HEK293 (cell line): ENCODE measurements at regions not wholly inside any gene's neighbourhood (a gene's known extent, or its start where the extent isn't known, plus 50 kb on each side); places are given as distances from the start of the nearest gene placed in this dataset.

ENCODE experiments used
- HOXC10 ChIP-seq: sonication (generic); formaldehyde crosslinking; IDR thresholded peaks from 2 replicates; pipeline ENCODE4 v1.8.1; 2023; ENCODE audit warnings: mild to moderate bottlenecking, missing genetic modification reagents
- SETDB1 ChIP-seq: IDR thresholded peaks from one replicate; pipeline ENCODE4 v1.6.1; 2017; ENCODE audit warnings: mild to moderate bottlenecking, low read length, moderate library complexity, mixed read lengths; ENCODE audit not compliant: insufficient read length
- TCF7L2 ChIP-seq: IDR thresholded peaks from 2 replicates; pipeline ENCODE4 v1.6.1; 2011; ENCODE audit warnings: low read depth, mild to moderate bottlenecking, inconsistent platforms, low read length, moderate library complexity, borderline replicate concordance
- ZBTB1 ChIP-seq: fragments of 450-650 bp; formaldehyde crosslinking; IDR thresholded peaks from 2 replicates; pipeline ENCODE4 v1.5.1; 2016; ENCODE audit warnings: missing biosample characterization, missing genetic modification characterization
- ZBTB21 ChIP-seq: fragments of 450-650 bp; formaldehyde crosslinking; IDR thresholded peaks from 2 replicates; pipeline ENCODE4 v1.5.1; 2017; ENCODE audit warnings: missing biosample characterization, missing genetic modification characterization
- ZBTB7A ChIP-seq: fragments of 450-650 bp; formaldehyde crosslinking; IDR thresholded peaks from 2 replicates; pipeline ENCODE4 v1.5.1; 2016; ENCODE audit warnings: low read depth, missing biosample characterization, missing genetic modification characterization
- ZBTB8A ChIP-seq: fragments of 450-650 bp; formaldehyde crosslinking; IDR thresholded peaks from 2 replicates; pipeline ENCODE4 v1.5.1; 2016; ENCODE audit warnings: missing biosample characterization, missing genetic modification characterization
- ZNF292 ChIP-seq: fragments of 450-650 bp; formaldehyde crosslinking; IDR thresholded peaks from 2 replicates; pipeline ENCODE4 v1.5.1; 2016; ENCODE audit warnings: low read depth, missing biosample characterization, missing genetic modification characterization, borderline replicate concordance
- ZNF654 ChIP-seq: fragments of 450-650 bp; formaldehyde crosslinking; IDR thresholded peaks from 2 replicates; pipeline ENCODE4 v1.5.1; 2016; ENCODE audit warnings: low read depth, missing biosample characterization, missing genetic modification characterization
- TF ChIP-seq, protein P1 (sequence below): fragments of 450-650 bp; formaldehyde crosslinking; IDR thresholded peaks from 2 replicates; pipeline ENCODE4 v1.5.1; 2016; ENCODE audit warnings: missing biosample characterization, missing genetic modification characterization
- TF ChIP-seq, protein P2 (sequence below): fragments of 450-650 bp; formaldehyde crosslinking; IDR thresholded peaks from 2 replicates; pipeline ENCODE4 v1.5.1; 2016; ENCODE audit warnings: missing biosample characterization, missing genetic modification characterization

DNA sequence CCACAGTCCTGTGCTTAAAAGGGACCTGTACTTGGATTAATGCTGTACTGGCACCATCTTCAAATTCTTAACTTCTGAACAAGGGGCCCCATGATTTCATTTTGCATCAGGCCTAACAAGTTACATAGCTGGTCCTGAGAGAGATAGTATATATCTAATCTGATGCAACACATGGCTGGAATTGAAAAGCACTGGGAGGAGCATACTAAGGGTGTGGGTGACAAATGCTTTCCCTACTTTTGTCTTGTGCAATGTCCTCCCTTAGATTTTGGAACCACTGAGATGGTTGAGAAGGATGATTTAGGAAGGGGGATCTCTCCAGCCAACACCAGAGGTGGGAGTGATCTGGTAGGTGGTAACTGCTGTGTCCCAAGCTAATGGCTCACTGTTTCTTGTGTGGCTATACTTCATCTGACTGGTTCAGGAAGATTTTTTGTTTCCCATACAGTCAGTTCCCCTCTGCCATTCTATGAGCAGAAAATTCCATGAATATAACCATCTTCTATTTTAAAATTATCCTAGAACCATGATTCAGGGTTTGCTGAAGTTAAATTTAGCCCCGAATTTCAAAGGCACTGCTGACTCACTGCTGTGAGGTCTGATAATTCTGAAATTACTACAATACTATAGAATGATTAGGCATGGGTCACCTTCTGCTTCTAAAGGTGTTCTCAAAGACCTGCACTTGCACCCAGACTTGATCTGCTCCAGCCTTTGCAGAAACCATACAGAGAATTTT is 108.3 kb upstream of the NCKAP5 start:
- TF ChIP-seq ZBTB1 (no peak), TCF7L2 (no peak), ZNF292 (no peak), ZNF654 (no peak), ZBTB8A (no peak), HOXC10 (CRISPR knock-in tag) (no peak), SETDB1 (no peak), ZBTB21 (tag by site-specific recombination) (no peak), ZBTB7A (tag by site-specific recombination) (no peak)
- TF ChIP-seq, protein P1, sequence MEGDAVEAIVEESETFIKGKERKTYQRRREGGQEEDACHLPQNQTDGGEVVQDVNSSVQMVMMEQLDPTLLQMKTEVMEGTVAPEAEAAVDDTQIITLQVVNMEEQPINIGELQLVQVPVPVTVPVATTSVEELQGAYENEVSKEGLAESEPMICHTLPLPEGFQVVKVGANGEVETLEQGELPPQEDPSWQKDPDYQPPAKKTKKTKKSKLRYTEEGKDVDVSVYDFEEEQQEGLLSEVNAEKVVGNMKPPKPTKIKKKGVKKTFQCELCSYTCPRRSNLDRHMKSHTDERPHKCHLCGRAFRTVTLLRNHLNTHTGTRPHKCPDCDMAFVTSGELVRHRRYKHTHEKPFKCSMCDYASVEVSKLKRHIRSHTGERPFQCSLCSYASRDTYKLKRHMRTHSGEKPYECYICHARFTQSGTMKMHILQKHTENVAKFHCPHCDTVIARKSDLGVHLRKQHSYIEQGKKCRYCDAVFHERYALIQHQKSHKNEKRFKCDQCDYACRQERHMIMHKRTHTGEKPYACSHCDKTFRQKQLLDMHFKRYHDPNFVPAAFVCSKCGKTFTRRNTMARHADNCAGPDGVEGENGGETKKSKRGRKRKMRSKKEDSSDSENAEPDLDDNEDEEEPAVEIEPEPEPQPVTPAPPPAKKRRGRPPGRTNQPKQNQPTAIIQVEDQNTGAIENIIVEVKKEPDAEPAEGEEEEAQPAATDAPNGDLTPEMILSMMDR (tag by site-specific recombination) = no peak
- TF ChIP-seq, protein P2, sequence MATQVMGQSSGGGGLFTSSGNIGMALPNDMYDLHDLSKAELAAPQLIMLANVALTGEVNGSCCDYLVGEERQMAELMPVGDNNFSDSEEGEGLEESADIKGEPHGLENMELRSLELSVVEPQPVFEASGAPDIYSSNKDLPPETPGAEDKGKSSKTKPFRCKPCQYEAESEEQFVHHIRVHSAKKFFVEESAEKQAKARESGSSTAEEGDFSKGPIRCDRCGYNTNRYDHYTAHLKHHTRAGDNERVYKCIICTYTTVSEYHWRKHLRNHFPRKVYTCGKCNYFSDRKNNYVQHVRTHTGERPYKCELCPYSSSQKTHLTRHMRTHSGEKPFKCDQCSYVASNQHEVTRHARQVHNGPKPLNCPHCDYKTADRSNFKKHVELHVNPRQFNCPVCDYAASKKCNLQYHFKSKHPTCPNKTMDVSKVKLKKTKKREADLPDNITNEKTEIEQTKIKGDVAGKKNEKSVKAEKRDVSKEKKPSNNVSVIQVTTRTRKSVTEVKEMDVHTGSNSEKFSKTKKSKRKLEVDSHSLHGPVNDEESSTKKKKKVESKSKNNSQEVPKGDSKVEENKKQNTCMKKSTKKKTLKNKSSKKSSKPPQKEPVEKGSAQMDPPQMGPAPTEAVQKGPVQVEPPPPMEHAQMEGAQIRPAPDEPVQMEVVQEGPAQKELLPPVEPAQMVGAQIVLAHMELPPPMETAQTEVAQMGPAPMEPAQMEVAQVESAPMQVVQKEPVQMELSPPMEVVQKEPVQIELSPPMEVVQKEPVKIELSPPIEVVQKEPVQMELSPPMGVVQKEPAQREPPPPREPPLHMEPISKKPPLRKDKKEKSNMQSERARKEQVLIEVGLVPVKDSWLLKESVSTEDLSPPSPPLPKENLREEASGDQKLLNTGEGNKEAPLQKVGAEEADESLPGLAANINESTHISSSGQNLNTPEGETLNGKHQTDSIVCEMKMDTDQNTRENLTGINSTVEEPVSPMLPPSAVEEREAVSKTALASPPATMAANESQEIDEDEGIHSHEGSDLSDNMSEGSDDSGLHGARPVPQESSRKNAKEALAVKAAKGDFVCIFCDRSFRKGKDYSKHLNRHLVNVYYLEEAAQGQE (tag by site-specific recombination) = no peak
